ENCODE measurements at regions not wholly inside any gene's neighbourhood (a gene's known extent, or its start where the extent isn't known, plus 50 kb on each side); places are given as distances from the start of the nearest gene placed in this dataset.

DNA sequence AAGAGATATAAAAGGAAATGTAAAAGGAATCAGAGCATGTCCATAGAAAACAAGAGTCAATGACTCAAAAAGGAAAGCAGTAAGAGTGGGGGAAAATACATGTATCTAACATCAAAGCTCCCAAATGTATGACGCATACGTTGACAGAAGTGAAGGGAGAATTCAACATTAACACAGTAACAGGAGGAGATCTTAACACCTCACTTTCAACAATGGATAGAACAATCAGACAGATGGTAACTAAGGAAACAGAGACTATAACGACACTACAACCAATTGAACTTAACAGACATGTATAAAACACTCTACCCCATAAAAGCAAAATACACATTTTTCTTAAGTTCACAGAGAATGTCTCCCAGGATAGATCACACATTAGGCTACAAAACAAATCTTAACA, 774.8 kb upstream of the ARGLU1 start:
- DNase-seq (ENCODE audit: low read depth) = no peak
- no peak for TF ChIP-seq POLR2A (IDR thresholded peaks at IDR 0.05; ENCODE audit: extremely low read depth, insufficient read length)
- TF ChIP-seq, protein P1, sequence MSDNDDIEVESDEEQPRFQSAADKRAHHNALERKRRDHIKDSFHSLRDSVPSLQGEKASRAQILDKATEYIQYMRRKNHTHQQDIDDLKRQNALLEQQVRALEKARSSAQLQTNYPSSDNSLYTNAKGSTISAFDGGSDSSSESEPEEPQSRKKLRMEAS (IDR thresholded peaks at IDR 0.05; ENCODE audit: low read depth, low read length) = no peak
- TF ChIP-seq MYC (IDR thresholded peaks at IDR 0.05; ENCODE audit: low read depth, low read length) = no peak
- no peak for TF ChIP-seq CTCF (IDR thresholded peaks at IDR 0.05; ENCODE audit: low read depth, low read length)
- H3K4me3 ChIP-seq (ENCODE audit: low read depth, low read length) = no peak overlapping the region

DNA sequence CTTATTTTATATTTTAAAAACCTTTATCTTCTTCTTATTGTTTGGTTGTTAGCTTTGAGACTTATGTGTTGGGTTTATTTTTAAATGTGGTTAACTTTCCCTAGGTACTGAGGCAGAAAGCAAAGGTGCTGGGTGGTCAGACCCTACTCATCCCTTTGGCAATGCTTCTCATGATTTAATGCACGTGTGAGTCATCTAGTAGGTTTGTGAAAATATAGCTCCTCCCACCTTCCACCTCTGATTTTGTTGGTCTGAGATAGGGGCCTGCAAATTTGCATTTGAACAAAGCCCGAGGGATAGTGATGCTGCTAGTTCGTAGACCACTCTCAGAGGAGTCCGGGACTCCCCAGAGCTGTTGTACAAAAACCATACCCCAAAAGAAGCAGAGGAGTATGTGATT, 771.3 kb upstream of the ARGLU1 start:
- H3K4me3 ChIP-seq (ENCODE audit: low read depth, low read length) = no peak overlapping the region
- no peak for DNase-seq (ENCODE audit: low read depth)
- TF ChIP-seq, protein P1 (IDR thresholded peaks at IDR 0.05; ENCODE audit: low read depth, low read length) = no peak
- TF ChIP-seq MYC (IDR thresholded peaks at IDR 0.05; ENCODE audit: low read depth, low read length) (no peak), CTCF (IDR thresholded peaks at IDR 0.05; ENCODE audit: low read depth, low read length) (no peak), POLR2A (IDR thresholded peaks at IDR 0.05; ENCODE audit: extremely low read depth, insufficient read length) (no peak)

DNA sequence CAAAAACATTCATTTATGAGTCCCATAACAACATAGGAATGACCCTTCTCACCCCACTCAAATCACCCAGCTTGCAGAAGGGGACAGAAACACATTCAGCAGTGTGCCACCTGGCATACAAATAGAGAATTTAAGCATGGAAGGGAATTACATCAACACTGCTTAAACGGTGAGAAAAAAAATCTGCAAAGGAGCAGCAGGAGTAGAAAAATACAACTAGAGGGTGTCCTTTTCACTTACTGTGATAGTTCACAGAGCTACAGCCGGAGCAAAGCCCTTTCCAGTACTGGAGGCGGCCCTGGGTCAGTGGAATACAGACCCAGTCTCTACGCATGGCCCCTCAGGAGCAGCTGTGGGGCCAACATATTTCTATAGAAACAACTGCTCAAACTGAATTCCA, 764.3 kb upstream of the ARGLU1 start:
- TF ChIP-seq MYC (IDR thresholded peaks at IDR 0.05; ENCODE audit: low read depth, low read length) (no peak), POLR2A (IDR thresholded peaks at IDR 0.05; ENCODE audit: extremely low read depth, insufficient read length) (no peak), CTCF (IDR thresholded peaks at IDR 0.05; ENCODE audit: low read depth, low read length) (no peak)
- TF ChIP-seq, protein P1 (IDR thresholded peaks at IDR 0.05; ENCODE audit: low read depth, low read length) = no peak
- no peak for DNase-seq (ENCODE audit: low read depth)

DNA sequence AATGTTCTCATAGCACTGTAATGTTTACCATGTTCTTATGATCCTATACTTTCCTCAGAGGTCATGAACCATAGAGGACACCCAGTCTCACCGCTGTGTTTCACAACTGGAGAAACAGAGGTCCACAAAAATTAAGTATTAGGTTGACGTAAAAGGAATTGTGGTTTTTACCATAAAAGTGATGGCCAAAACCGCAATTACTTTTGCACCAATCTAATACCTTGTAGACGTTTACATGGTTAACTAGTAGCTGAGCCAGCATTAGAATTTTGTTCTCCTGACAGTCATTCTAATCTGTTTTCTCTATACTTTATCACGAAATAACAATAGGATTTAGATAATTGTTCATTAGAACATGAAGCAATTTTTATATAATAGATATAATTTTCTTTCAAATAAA, 763.4 kb upstream of the ARGLU1 start:
- no peak overlapping the region for H3K4me3 ChIP-seq (ENCODE audit: low read depth, low read length)
- DNase-seq (ENCODE audit: low read depth) = no peak
- TF ChIP-seq MYC (IDR thresholded peaks at IDR 0.05; ENCODE audit: low read depth, low read length) (no peak), CTCF (IDR thresholded peaks at IDR 0.05; ENCODE audit: low read depth, low read length) (no peak), POLR2A (IDR thresholded peaks at IDR 0.05; ENCODE audit: extremely low read depth, insufficient read length) (no peak)
- TF ChIP-seq, protein P1 (IDR thresholded peaks at IDR 0.05; ENCODE audit: low read depth, low read length) = no peak

More for the DNA sequence above, 764.3 kb upstream of the ARGLU1 start:
- no peak overlapping the region for H3K4me3 ChIP-seq (ENCODE audit: low read depth, low read length)

DNA sequence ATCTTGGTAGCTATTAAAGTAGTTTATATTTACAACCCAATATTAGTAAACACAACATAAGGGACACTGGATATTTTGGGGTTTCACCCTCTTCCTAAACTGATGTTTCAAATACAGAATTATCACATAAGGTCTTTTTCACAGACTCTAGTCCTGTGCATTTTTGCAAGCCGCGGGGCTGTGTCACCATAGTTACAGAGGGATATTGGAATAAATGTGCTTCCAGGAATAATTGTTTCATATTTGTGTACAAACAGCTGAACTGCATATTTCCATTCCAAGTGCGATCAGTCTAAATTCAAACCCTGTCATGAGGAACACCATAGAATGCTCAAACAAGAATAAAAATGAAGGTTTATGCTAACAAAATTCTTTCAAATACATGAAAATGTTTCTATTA, 762.5 kb upstream of the ARGLU1 start:
- no peak for DNase-seq (ENCODE audit: low read depth)
- H3K4me3 ChIP-seq (ENCODE audit: low read depth, low read length) = no peak overlapping the region
- TF ChIP-seq POLR2A (IDR thresholded peaks at IDR 0.05; ENCODE audit: extremely low read depth, insufficient read length) (no peak), MYC (IDR thresholded peaks at IDR 0.05; ENCODE audit: low read depth, low read length) (no peak), CTCF (IDR thresholded peaks at IDR 0.05; ENCODE audit: low read depth, low read length) (no peak)
- TF ChIP-seq, protein P1 (IDR thresholded peaks at IDR 0.05; ENCODE audit: low read depth, low read length) = no peak

DNA sequence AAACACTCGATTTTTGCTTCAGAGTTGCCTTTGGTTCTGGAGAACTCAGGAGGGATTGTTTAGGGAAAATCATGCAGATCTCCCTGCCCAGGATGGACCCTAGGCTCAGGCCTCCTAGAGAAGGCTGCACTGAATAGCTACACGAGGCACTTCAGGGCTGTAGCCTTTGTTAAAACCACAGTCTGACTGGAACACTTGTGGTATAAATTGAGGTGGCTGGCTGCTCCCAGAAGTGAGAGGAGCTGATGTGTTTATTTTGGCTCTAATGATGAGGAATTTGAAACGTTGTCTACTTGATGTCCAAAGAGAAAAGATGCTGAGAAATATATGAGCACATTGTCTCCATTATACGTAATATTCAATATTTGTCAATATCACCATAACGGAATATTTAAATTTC, 762.1 kb upstream of the ARGLU1 start:
- DNase-seq (ENCODE audit: low read depth) = no peak
- TF ChIP-seq POLR2A (IDR thresholded peaks at IDR 0.05; ENCODE audit: extremely low read depth, insufficient read length) (no peak), MYC (IDR thresholded peaks at IDR 0.05; ENCODE audit: low read depth, low read length) (no peak), CTCF (IDR thresholded peaks at IDR 0.05; ENCODE audit: low read depth, low read length) (no peak)
- TF ChIP-seq, protein P1 (IDR thresholded peaks at IDR 0.05; ENCODE audit: low read depth, low read length) = no peak
- H3K4me3 ChIP-seq (ENCODE audit: low read depth, low read length) = no peak overlapping the region

Measured in NB4 (cell line).